Glutamatergic neuron (in vitro differentiated cells): ENCODE measurements at regions not wholly inside any gene's neighbourhood (a gene's known extent, or its start where the extent isn't known, plus 50 kb on each side); places are given as distances from the start of the nearest gene placed in this dataset.
"Not testable (repeated sequence)": the region's sequence is repeated elsewhere in the genome, so short reads cannot be mapped to it uniquely, and the experiment has no call there.

Experiments
- DNase-seq: peaks from one replicate; pipeline ENCODE4 v3.0.0; 2022
- H3K27ac Mint-ChIP-seq: one replicate; pipeline ENCODE4 v1.8.0; 2020; ENCODE audit warnings: mild to moderate bottlenecking, mixed read lengths, inconsistent platforms; ENCODE audit not compliant: unreplicated experiment
- H3K27me3 Mint-ChIP-seq: one replicate; pipeline ENCODE4 v1.8.0; 2020; ENCODE audit warnings: mild to moderate bottlenecking, moderate library complexity, mixed read lengths, inconsistent platforms; ENCODE audit not compliant: unreplicated experiment
- H3K36me3 Mint-ChIP-seq: one replicate; pipeline ENCODE4 v1.8.0; 2020; ENCODE audit warnings: mild to moderate bottlenecking, mixed read lengths, inconsistent platforms; ENCODE audit not compliant: unreplicated experiment
- H3K4me1 Mint-ChIP-seq: one replicate; pipeline ENCODE4 v1.8.0; 2020; ENCODE audit warnings: mild to moderate bottlenecking, low read depth, mixed read lengths, inconsistent platforms; ENCODE audit not compliant: unreplicated experiment
- H3K4me3 Mint-ChIP-seq: one replicate; pipeline ENCODE4 v1.8.0; 2020; ENCODE audit warnings: mild to moderate bottlenecking, mixed read lengths, inconsistent platforms; ENCODE audit not compliant: unreplicated experiment
- H3K9me3 Mint-ChIP-seq: one replicate; pipeline ENCODE4 v1.8.0; 2020; ENCODE audit warnings: mild to moderate bottlenecking, moderate library complexity, mixed read lengths, inconsistent platforms; ENCODE audit not compliant: unreplicated experiment
- CTCF ChIP-seq: fragments of 200-600 bp; sonication (generic); IDR thresholded peaks from one replicate; pipeline ENCODE4 v1.5.0; 2021; ENCODE audit not compliant: partially characterized antibody, unreplicated experiment

- Mint-ChIP-seq H3K4me3 (no peak overlapping the region), H3K27ac (no peak overlapping the region), H3K9me3 (peaks cover 4% of the 10 kb centered on the region), H3K4me1 (no peaks in the 10 kb centered on the region), H3K36me3 (peaks cover 7% of the 10 kb centered on the region), H3K27me3 (peaks cover 2% of the 10 kb centered on the region)
- no peak for TF ChIP-seq CTCF
- no peak for DNase-seq
These were observed 277.7 kb upstream of the ECI2 start for GRCh38 chr6:4413073-4413472.

GRCh38 chr6:4412488-4412887 is 277.1 kb upstream of the ECI2 start:
- no peak overlapping the region for H3K4me3 Mint-ChIP-seq
- H3K4me1 Mint-ChIP-seq, result no peaks in the 10 kb centered on the region
- peaks cover 13% of the 10 kb centered on the region for H3K36me3 Mint-ChIP-seq
- no peak for DNase-seq
- peaks cover 4% of the 10 kb centered on the region for H3K9me3 Mint-ChIP-seq
- TF ChIP-seq CTCF, result no peak
- peaks cover 4% of the 10 kb centered on the region for H3K27me3 Mint-ChIP-seq
- H3K27ac Mint-ChIP-seq, result no peak overlapping the region

GRCh38 chr6:4412077-4412476 is 276.7 kb upstream of the ECI2 start:
- no peak overlapping the region for H3K4me3 Mint-ChIP-seq
- peaks cover 4% of the 10 kb centered on the region for H3K9me3 Mint-ChIP-seq
- no peak for TF ChIP-seq CTCF
- peaks cover 4% of the 10 kb centered on the region for H3K27me3 Mint-ChIP-seq
- DNase-seq, result no peak
- no peak overlapping the region for H3K27ac Mint-ChIP-seq
- H3K36me3 Mint-ChIP-seq, result peaks cover 13% of the 10 kb centered on the region
- no peaks in the 10 kb centered on the region for H3K4me1 Mint-ChIP-seq

GRCh38 chr6:4407710-4408109 is 272.3 kb upstream of the ECI2 start:
- not testable (repeated sequence) for H3K4me3 Mint-ChIP-seq, H3K27me3 Mint-ChIP-seq, H3K4me1 Mint-ChIP-seq, DNase-seq, H3K9me3 Mint-ChIP-seq, H3K27ac Mint-ChIP-seq
- H3K36me3 Mint-ChIP-seq, result peaks cover 13% of the 10 kb centered on the region

GRCh38 chr6:4405621-4406212 is 270.3 kb upstream of the ECI2 start:
- Mint-ChIP-seq H3K4me3 (no peak overlapping the region), H3K27ac (no peak overlapping the region), H3K9me3 (peaks cover 4% of the 10 kb centered on the region), H3K27me3 (peaks cover 4% of the 10 kb centered on the region), H3K36me3 (peaks cover 13% of the 10 kb centered on the region), H3K4me1 (no peaks in the 10 kb centered on the region)
- no peak for TF ChIP-seq CTCF
- DNase-seq, result no peak

GRCh38 chr6:4404415-4404814 is 269.0 kb upstream of the ECI2 start:
- H3K9me3 Mint-ChIP-seq, result peaks cover 4% of the 10 kb centered on the region
- peaks cover 13% of the 10 kb centered on the region for H3K36me3 Mint-ChIP-seq
- no peak overlapping the region for H3K27ac Mint-ChIP-seq
- H3K4me3 Mint-ChIP-seq, result no peak overlapping the region
- no peak for DNase-seq
- TF ChIP-seq CTCF, result no peak
- H3K27me3 Mint-ChIP-seq, result peaks cover 2% of the 10 kb centered on the region
- H3K4me1 Mint-ChIP-seq, result no peaks in the 10 kb centered on the region
